ENCODE measurements at regions not wholly inside any gene's neighbourhood (a gene's known extent, or its start where the extent isn't known, plus 50 kb on each side); places are given as distances from the start of the nearest gene placed in this dataset.

GRCh38 chr2:196263181-196263747, 91.9 kb upstream of the STK17B start:
- 33% methylated on average over 4 of the region's 8 CpGs for WGBS (ENCODE audit: insufficient coverage)
- Histone ChIP-seq H3K9me3 (replicated peaks in 1 of 2; ENCODE audit: control insufficient read depth in 1 of 2, insufficient read depth in 1 of 2, low read length in 2 of 2) (no peaks in the 10 kb centered on the region), H3K4me1 (ENCODE audit: control insufficient read depth in 1 of 2, insufficient read depth in 2 of 2, low read length in 2 of 2) (peaks cover 32 to 43% of the 10 kb centered on the region in 2 donors), H3K36me3 (replicated peaks in 1 of 2; ENCODE audit: control insufficient read depth in 1 of 2, insufficient read depth in 2 of 2, low read length in 2 of 2) (no peaks in the 10 kb centered on the region), H4K20me1 (ENCODE audit: insufficient read depth, low read length) (no peaks in the 10 kb centered on the region), H3K27ac (ENCODE audit: low read depth in 1 of 2, low read length in 2 of 2) (peak overlapping the region in 1 of 2 donors; percentile 84), H3K27me3 (ENCODE audit: control insufficient read depth in 2 of 2, insufficient read depth in 2 of 2, low read length in 2 of 2) (no peaks in the 10 kb centered on the region), H3K4me3 (replicated peaks in 1 of 3; ENCODE audit: low read depth in 2 of 3, low read length in 3 of 3) (peak overlapping the region in 2 of 3 experiments; percentile 12 to 52), H3K4me2 (replicated peaks; ENCODE audit: extremely low read depth, low read length, poor library complexity, severe bottlenecking) (peak overlapping the region; percentile 69), H2AFZ (ENCODE audit: insufficient read depth, low read depth, low read length, poor library complexity, severe bottlenecking) (peak overlapping the region; percentile 51), H3K79me2 (ENCODE audit: insufficient read depth, low read length) (no peaks in the 10 kb centered on the region), H3K9ac (ENCODE audit: insufficient read depth, low read length, poor library complexity, severe bottlenecking) (peak overlapping the region; percentile 24)
- H3K27me3 Mint-ChIP-seq (ENCODE audit: low read depth in 3 of 3), result no peaks in the 10 kb centered on the region
- peak overlapping the region; percentile 34 to 83 for H3K4me3 Mint-ChIP-seq
- no peaks in the 10 kb centered on the region for H3K9me3 Mint-ChIP-seq
- H3K4me1 Mint-ChIP-seq, result peaks cover 35% of the 10 kb centered on the region
- peak; percentile 59 to 76 (median 69) for DNase-seq
- peak overlapping the region; percentile 87 to 95 (median 89) for H3K27ac Mint-ChIP-seq
- intact Hi-C loops (cut with micrococcal nuclease), result no loop called here
- no peaks in the 10 kb centered on the region for H3K36me3 Mint-ChIP-seq
- TF ChIP-seq, protein P1, sequence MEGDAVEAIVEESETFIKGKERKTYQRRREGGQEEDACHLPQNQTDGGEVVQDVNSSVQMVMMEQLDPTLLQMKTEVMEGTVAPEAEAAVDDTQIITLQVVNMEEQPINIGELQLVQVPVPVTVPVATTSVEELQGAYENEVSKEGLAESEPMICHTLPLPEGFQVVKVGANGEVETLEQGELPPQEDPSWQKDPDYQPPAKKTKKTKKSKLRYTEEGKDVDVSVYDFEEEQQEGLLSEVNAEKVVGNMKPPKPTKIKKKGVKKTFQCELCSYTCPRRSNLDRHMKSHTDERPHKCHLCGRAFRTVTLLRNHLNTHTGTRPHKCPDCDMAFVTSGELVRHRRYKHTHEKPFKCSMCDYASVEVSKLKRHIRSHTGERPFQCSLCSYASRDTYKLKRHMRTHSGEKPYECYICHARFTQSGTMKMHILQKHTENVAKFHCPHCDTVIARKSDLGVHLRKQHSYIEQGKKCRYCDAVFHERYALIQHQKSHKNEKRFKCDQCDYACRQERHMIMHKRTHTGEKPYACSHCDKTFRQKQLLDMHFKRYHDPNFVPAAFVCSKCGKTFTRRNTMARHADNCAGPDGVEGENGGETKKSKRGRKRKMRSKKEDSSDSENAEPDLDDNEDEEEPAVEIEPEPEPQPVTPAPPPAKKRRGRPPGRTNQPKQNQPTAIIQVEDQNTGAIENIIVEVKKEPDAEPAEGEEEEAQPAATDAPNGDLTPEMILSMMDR (IDR thresholded peaks at IDR 0.05), result no peak

GRCh38 chr2:196266351-196266750, 95.0 kb upstream of the STK17B start:
- intact Hi-C loops (cut with micrococcal nuclease), result loop anchor here in 1 of 2 donors (5.0 kb wide), 1 partner anchor 94 kb away; the partner anchor contains the start of gene STK17B

More at GRCh38 chr2:196266351-196266750, 95.0 kb upstream of the STK17B start:
- Mint-ChIP-seq H3K36me3 (no peaks in the 10 kb centered on the region), H3K27ac (no peak overlapping the region), H3K4me3 (no peak overlapping the region), H3K4me1 (peaks cover 52% of the 10 kb centered on the region), H3K27me3 (ENCODE audit: low read depth in 3 of 3) (peaks cover 0 to 1% (median 0%) of the 10 kb centered on the region in 3 donors), H3K9me3 (no peaks in the 10 kb centered on the region)
- Histone ChIP-seq H2AFZ (ENCODE audit: insufficient read depth, low read depth, low read length, poor library complexity, severe bottlenecking) (no peak overlapping the region), H3K27ac (ENCODE audit: low read depth in 1 of 2, low read length in 2 of 2) (no peak overlapping the region), H3K9ac (ENCODE audit: insufficient read depth, low read length, poor library complexity, severe bottlenecking) (no peak overlapping the region), H3K4me2 (replicated peaks; ENCODE audit: extremely low read depth, low read length, poor library complexity, severe bottlenecking) (no peak overlapping the region), H3K79me2 (ENCODE audit: insufficient read depth, low read length) (no peaks in the 10 kb centered on the region), H3K36me3 (replicated peaks in 1 of 2; ENCODE audit: control insufficient read depth in 1 of 2, insufficient read depth in 2 of 2, low read length in 2 of 2) (no peaks in the 10 kb centered on the region), H3K4me3 (replicated peaks in 1 of 3; ENCODE audit: low read depth in 2 of 3, low read length in 3 of 3) (no peak overlapping the region), H4K20me1 (ENCODE audit: insufficient read depth, low read length) (no peaks in the 10 kb centered on the region), H3K27me3 (ENCODE audit: control insufficient read depth in 2 of 2, insufficient read depth in 2 of 2, low read length in 2 of 2) (no peaks in the 10 kb centered on the region), H3K4me1 (ENCODE audit: control insufficient read depth in 1 of 2, insufficient read depth in 2 of 2, low read length in 2 of 2) (peaks cover 49 to 62% of the 10 kb centered on the region in 2 donors), H3K9me3 (replicated peaks in 1 of 2; ENCODE audit: control insufficient read depth in 1 of 2, insufficient read depth in 1 of 2, low read length in 2 of 2) (no peaks in the 10 kb centered on the region)
- DNase-seq, result no peak
- TF ChIP-seq, protein P1 (IDR thresholded peaks at IDR 0.05), result no peak

Measured in CD14-positive monocyte (primary cell).